ENCODE measurements at regions not wholly inside any gene's neighbourhood (a gene's known extent, or its start where the extent isn't known, plus 50 kb on each side); places are given as distances from the start of the nearest gene placed in this dataset.
A peak's percentile ranks its signal among the peaks of the same experiment; 100 is the strongest.

DNA sequence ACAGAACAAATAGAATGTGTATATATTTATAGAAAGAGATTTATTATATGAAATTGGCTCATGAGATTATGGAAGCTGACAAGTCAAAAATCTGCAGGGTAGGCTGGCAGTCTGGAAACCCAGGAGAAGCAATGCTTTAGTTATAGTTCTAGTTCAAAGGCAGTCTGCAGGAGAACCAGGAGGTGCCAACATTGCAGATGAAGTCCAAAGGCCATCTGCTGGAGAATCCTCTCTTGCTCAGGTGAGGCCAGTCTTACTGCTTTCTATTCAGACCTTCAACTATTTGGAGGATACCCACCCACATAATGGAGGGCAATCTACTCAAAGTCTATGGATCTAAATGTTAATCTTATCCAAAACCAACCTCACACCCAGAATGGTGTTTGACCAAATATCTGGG lies 75.9 kb upstream of the MRPS6 start:
- DNase-seq (ENCODE audit: low spot score): no peak
- Histone ChIP-seq H3K36me3 (ENCODE audit: control insufficient read depth in 4 of 4, insufficient read depth in 3 of 4, low read depth in 1 of 4, low read length in 3 of 4) (no peaks in the 10 kb centered on the region), H3K27me3 (ENCODE audit: control insufficient read depth in 4 of 4, insufficient read depth in 4 of 4, low read length in 3 of 4) (no peaks in the 10 kb centered on the region), H3K9me3 (ENCODE audit: control insufficient read depth in 4 of 4, low read length in 3 of 4) (no peaks in the 10 kb centered on the region), H3K9ac (ENCODE audit: low read depth in 1 of 2, low read length in 2 of 2) (no peak overlapping the region), H3K4me1 (ENCODE audit: control insufficient read depth in 4 of 4, insufficient read depth in 4 of 4, low read length in 3 of 4) (no peaks in the 10 kb centered on the region), H3K27ac (ENCODE audit: low read depth in 1 of 2, low read length in 2 of 2) (no peak overlapping the region), H3K4me3 (ENCODE audit: low read depth in 1 of 3, low read length in 3 of 3) (no peak overlapping the region)
- TF ChIP-seq EGR1 (IDR thresholded peaks at IDR 0.05; ENCODE audit: low read depth in 2 of 2) (no peak), RXRA (IDR thresholded peaks at IDR 0.05) (no peak), HNF4A (conservative IDR thresholded peaks at IDR 0.05) (peak in 1 of 2 donors; percentile 29), NR2F2 (IDR thresholded peaks at IDR 0.05) (no peak), ATF3 (IDR thresholded peaks at IDR 0.05) (no peak)

DNA sequence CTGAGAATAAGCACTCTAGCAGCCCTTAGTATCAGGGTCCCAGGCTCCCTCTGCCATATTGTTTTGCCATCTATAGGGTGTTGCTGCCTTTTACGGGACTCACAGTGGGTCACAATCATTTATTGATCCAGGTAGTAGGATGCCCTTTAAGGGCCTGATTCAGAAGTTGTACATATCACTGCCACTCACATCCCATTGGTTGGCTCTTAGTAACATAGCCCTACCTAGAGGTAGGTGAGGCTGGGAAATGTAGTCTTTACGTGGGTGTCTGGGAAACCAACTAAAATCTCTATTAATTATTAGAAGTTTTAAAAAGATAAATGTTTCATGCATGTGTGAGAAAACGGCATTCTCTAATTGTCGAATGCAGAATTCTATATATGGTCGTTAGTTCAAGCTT lies 78.8 kb upstream of the ATP5PO start:
- DNase-seq (ENCODE audit: low spot score): no peak
- WGBS: 94% methylated on average over 5 of the region's 5 CpGs
- H3K27me3 ChIP-seq (ENCODE audit: control insufficient read depth in 4 of 4, insufficient read depth in 4 of 4, low read length in 3 of 4): no peaks in the 10 kb centered on the region
- H3K4me1 ChIP-seq (ENCODE audit: control insufficient read depth in 4 of 4, insufficient read depth in 4 of 4, low read length in 3 of 4): no peaks in the 10 kb centered on the region
- no peaks in the 10 kb centered on the region for H3K9me3 ChIP-seq (ENCODE audit: control insufficient read depth in 4 of 4, low read length in 3 of 4)
- H3K36me3 ChIP-seq (ENCODE audit: control insufficient read depth in 4 of 4, insufficient read depth in 3 of 4, low read depth in 1 of 4, low read length in 3 of 4): no peaks in the 10 kb centered on the region
- H3K27ac ChIP-seq (ENCODE audit: low read depth in 1 of 2, low read length in 2 of 2): no peak overlapping the region
- no peak overlapping the region for H3K9ac ChIP-seq (ENCODE audit: low read depth in 1 of 2, low read length in 2 of 2)
- H3K4me3 ChIP-seq (ENCODE audit: low read depth in 1 of 3, low read length in 3 of 3): no peak overlapping the region
- TF ChIP-seq JUND (IDR thresholded peaks at IDR 0.05) (no peak), HNF4G (IDR thresholded peaks at IDR 0.05) (no peak), GABPA (IDR thresholded peaks at IDR 0.05 in 1 of 2, conservative IDR thresholded peaks at IDR 0.05 in 1 of 2) (no peak), ZBTB33 (IDR thresholded peaks at IDR 0.05) (no peak), RAD21 (IDR thresholded peaks at IDR 0.05) (no peak), RXRA (IDR thresholded peaks at IDR 0.05) (no peak), TAF1 (conservative IDR thresholded peaks at IDR 0.05) (no peak), FOXA2 (IDR thresholded peaks at IDR 0.05) (no peak), FOXA1 (IDR thresholded peaks at IDR 0.05) (no peak)
- TF ChIP-seq, protein P1, sequence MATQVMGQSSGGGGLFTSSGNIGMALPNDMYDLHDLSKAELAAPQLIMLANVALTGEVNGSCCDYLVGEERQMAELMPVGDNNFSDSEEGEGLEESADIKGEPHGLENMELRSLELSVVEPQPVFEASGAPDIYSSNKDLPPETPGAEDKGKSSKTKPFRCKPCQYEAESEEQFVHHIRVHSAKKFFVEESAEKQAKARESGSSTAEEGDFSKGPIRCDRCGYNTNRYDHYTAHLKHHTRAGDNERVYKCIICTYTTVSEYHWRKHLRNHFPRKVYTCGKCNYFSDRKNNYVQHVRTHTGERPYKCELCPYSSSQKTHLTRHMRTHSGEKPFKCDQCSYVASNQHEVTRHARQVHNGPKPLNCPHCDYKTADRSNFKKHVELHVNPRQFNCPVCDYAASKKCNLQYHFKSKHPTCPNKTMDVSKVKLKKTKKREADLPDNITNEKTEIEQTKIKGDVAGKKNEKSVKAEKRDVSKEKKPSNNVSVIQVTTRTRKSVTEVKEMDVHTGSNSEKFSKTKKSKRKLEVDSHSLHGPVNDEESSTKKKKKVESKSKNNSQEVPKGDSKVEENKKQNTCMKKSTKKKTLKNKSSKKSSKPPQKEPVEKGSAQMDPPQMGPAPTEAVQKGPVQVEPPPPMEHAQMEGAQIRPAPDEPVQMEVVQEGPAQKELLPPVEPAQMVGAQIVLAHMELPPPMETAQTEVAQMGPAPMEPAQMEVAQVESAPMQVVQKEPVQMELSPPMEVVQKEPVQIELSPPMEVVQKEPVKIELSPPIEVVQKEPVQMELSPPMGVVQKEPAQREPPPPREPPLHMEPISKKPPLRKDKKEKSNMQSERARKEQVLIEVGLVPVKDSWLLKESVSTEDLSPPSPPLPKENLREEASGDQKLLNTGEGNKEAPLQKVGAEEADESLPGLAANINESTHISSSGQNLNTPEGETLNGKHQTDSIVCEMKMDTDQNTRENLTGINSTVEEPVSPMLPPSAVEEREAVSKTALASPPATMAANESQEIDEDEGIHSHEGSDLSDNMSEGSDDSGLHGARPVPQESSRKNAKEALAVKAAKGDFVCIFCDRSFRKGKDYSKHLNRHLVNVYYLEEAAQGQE (IDR thresholded peaks at IDR 0.05): no peak

Data from liver (tissue), 7 donors.